Body of pancreas (tissue), 4 donors: ENCODE measurements at regions not wholly inside any gene's neighbourhood (a gene's known extent, or its start where the extent isn't known, plus 50 kb on each side); places are given as distances from the start of the nearest gene placed in this dataset.

Source experiments
- ATAC-seq: fragments of 150-250 bp; one replicate; pipeline ENCODE4 v1.9.1; 2016
- DNase-seq, 4 donors: peaks; one replicate each; pipeline ENCODE4 v3.0.0-alpha.2; 2019
- H3K27ac ChIP-seq, 4 donors: fragments of 200-600 bp; sonication (generic); 1 replicate in 3 of 4; 2 replicates in 1 of 4; pipeline versions ENCODE4 v1.5.1 to v1.6.1; 2016 to 2019; ENCODE audit warnings: mild to moderate bottlenecking in 1 of 4, mixed read lengths in 1 of 4, moderate library complexity in 1 of 4
- H3K27me3 ChIP-seq, 2 donors: fragments of 200-600 bp; sonication (generic); one replicate each; pipeline ENCODE4 v1.6.0; 2016; ENCODE audit warnings: mild to moderate bottlenecking in 1 of 2
- H3K36me3 ChIP-seq, 2 donors: fragments of 200-600 bp; sonication (generic); replicated peaks in 1 of 2; 2 replicates each; pipeline ENCODE4 v1.5.1; 2016; ENCODE audit warnings: low read depth in 2 of 2; ENCODE audit not compliant: insufficient read depth in 1 of 2
- H3K4me1 ChIP-seq: fragments of 200-600 bp; sonication (generic); one replicate; pipeline ENCODE4 v1.6.0; 2016
- H3K4me3 ChIP-seq, 2 donors: fragments of 200-600 bp; sonication (generic); 1 replicate in 1 of 2; 2 replicates in 1 of 2; pipeline ENCODE4 v1.5.1; 2016 to 2019
- H3K9me3 ChIP-seq, 3 donors: fragments of 200-600 bp; sonication (generic); 1 replicate in 2 of 3; 2 replicates in 1 of 3; pipeline ENCODE4 v1.5.1; 2016
- CTCF ChIP-seq, 7 experiments: fragments of 450-650 bp in 4 of 7; fragments of 200-600 bp in 3 of 7; sonication (generic) in 3 of 7; IDR thresholded peaks; one replicate each; pipeline ENCODE4 v1.5.1; 2016 to 2019; ENCODE audit warnings: antibody characterized with exemption in 7 of 7
- POLR2A ChIP-seq, 3 donors: fragments of 450-650 bp; IDR thresholded peaks; one replicate each; pipeline ENCODE4 v1.6.1; 2016; ENCODE audit warnings: antibody characterized with exemption in 3 of 3, mild to moderate bottlenecking in 2 of 3
- WGBS, 2 donors: methylation state at CpG; one replicate each; pipeline ENCODE4 v1.1.5; 2017; 5-methylcytosine and 5-hydroxymethylcytosine counted together
- intact Hi-C: fragments of 100-400 bp; cut with DNase I; formaldehyde crosslinking; loops from one replicate; pipeline ENCODE4 v1.15.1; 2023

- no peak for ATAC-seq
- H3K36me3 ChIP-seq: no peaks in the 10 kb centered on the region
- DNase-seq: no peak
- H3K4me3 ChIP-seq: no peak overlapping the region
- no peaks in the 10 kb centered on the region for H3K4me1 ChIP-seq
- no peak overlapping the region for H3K27ac ChIP-seq
- 95 to 96% methylated on average over 3 of the region's 3 CpGs for WGBS, 2 donors
- intact Hi-C loops: no loop called here
- TF ChIP-seq POLR2A (IDR thresholded peaks at IDR 0.05) (no peak), CTCF (IDR thresholded peaks at IDR 0.05) (no peak)
- H3K27me3 ChIP-seq: no peaks in the 10 kb centered on the region
- no peaks in the 10 kb centered on the region for H3K9me3 ChIP-seq
Observed at GRCh38 chr11:106331176-106331575, 253.7 kb downstream of the AASDHPPT start.

- WGBS, 2 donors: 79 to 88% methylated on average over 2 of the region's 2 CpGs
- intact Hi-C loops: no loop called here
Observed at GRCh38 chr11:106333678-106334077, 256.2 kb downstream of the AASDHPPT start.

GRCh38 chr11:106344394-106344793, 266.9 kb downstream of the AASDHPPT start:
- H3K4me3 ChIP-seq: no peak overlapping the region
- ATAC-seq (no peak), DNase-seq (no peak)
- intact Hi-C loops: no loop called here
- 54 to 56% methylated on average over 2 of the region's 2 CpGs for WGBS, 2 donors
- no peaks in the 10 kb centered on the region for H3K27me3 ChIP-seq
- H3K27ac ChIP-seq: no peak overlapping the region
- H3K36me3 ChIP-seq: no peaks in the 10 kb centered on the region
- no peak for TF ChIP-seq CTCF (IDR thresholded peaks at IDR 0.05)
- no peaks in the 10 kb centered on the region for H3K9me3 ChIP-seq
- H3K4me1 ChIP-seq: no peaks in the 10 kb centered on the region

More at GRCh38 chr11:106333678-106334077, 256.2 kb downstream of the AASDHPPT start:
- DNase-seq (no peak), ATAC-seq (no peak)
- H3K27ac ChIP-seq: no peak overlapping the region
- no peaks in the 10 kb centered on the region for H3K36me3 ChIP-seq
- no peaks in the 10 kb centered on the region for H3K27me3 ChIP-seq
- H3K4me1 ChIP-seq: no peaks in the 10 kb centered on the region
- no peak overlapping the region for H3K4me3 ChIP-seq
- no peak for TF ChIP-seq CTCF (IDR thresholded peaks at IDR 0.05)
- TF ChIP-seq POLR2A (IDR thresholded peaks at IDR 0.05): no peak
- H3K9me3 ChIP-seq: no peaks in the 10 kb centered on the region

- ATAC-seq (no peak), DNase-seq (no peak)
- no peaks in the 10 kb centered on the region for H3K9me3 ChIP-seq
- H3K4me1 ChIP-seq: no peaks in the 10 kb centered on the region
- no peak for TF ChIP-seq POLR2A (IDR thresholded peaks at IDR 0.05)
- TF ChIP-seq CTCF (IDR thresholded peaks at IDR 0.05): no peak
- WGBS, 2 donors: 83 to 85% methylated on average over 1 of the region's 1 CpG
- no peaks in the 10 kb centered on the region for H3K36me3 ChIP-seq
- no peak overlapping the region for H3K4me3 ChIP-seq
- no peaks in the 10 kb centered on the region for H3K27me3 ChIP-seq
- no peak overlapping the region for H3K27ac ChIP-seq
- intact Hi-C loops: no loop called here
Observed at GRCh38 chr11:106344966-106345365, 267.5 kb downstream of the AASDHPPT start.

- Histone ChIP-seq H3K27me3 (no peaks in the 10 kb centered on the region), H3K27ac (no peak overlapping the region), H3K4me1 (no peaks in the 10 kb centered on the region), H3K9me3 (no peaks in the 10 kb centered on the region), H3K36me3 (no peaks in the 10 kb centered on the region), H3K4me3 (no peak overlapping the region)
- intact Hi-C loops: no loop called here
- DNase-seq (no peak), ATAC-seq (no peak)
- TF ChIP-seq CTCF (IDR thresholded peaks at IDR 0.05) (no peak), POLR2A (IDR thresholded peaks at IDR 0.05) (no peak)
- 90 to 94% methylated on average over 2 of the region's 2 CpGs for WGBS, 2 donors
Observed at GRCh38 chr11:106353031-106353430, 275.6 kb downstream of the AASDHPPT start.
